ENCODE measurements at regions not wholly inside any gene's neighbourhood (a gene's known extent, or its start where the extent isn't known, plus 50 kb on each side); places are given as distances from the start of the nearest gene placed in this dataset.

- TF ChIP-seq CHD7 (IDR thresholded peaks at IDR 0.05; ENCODE audit: insufficient replicate concordance, low read length) (no peak), HDAC2 (IDR thresholded peaks at IDR 0.05; ENCODE audit: borderline replicate concordance in 1 of 2, low read depth in 2 of 2, low read length in 2 of 2) (no peak), PHF8 (conservative IDR thresholded peaks at IDR 0.05; ENCODE audit: low read depth, low read length) (no peak), POLR2A (IDR thresholded peaks at IDR 0.05; ENCODE audit: control extremely low read depth in 1 of 2, low read depth in 2 of 2, low read length in 2 of 2) (no peak), TAF7 (optimal IDR thresholded peaks at IDR 0.05; ENCODE audit: borderline replicate concordance, low read depth, low read length) (no peak), SP4 (IDR thresholded peaks at IDR 0.05; ENCODE audit: low read length) (no peak)
Measured at GRCh38 chr5:175784230-175784629, 87.1 kb upstream of the CPLX2 start (continued).
